H9 (cell line): ENCODE measurements at regions not wholly inside any gene's neighbourhood (a gene's known extent, or its start where the extent isn't known, plus 50 kb on each side); places are given as distances from the start of the nearest gene placed in this dataset.

Source experiments
- DNase-seq: peaks from one replicate; pipeline ENCODE4 v3.0.0-alpha.2; 2017
- H2AFZ ChIP-seq: one replicate; pipeline ENCODE4 v1.6.1; 2013; ENCODE audit warnings: mild to moderate bottlenecking, low read length, control low read depth, moderate library complexity
- H2AK5ac ChIP-seq: 2 replicates; pipeline ENCODE4 v1.6.1; 2013; ENCODE audit warnings: low read length, control low read depth, mixed read lengths; ENCODE audit not compliant: insufficient read length
- H2BK120ac ChIP-seq: one replicate; pipeline ENCODE4 v1.6.1; 2013; ENCODE audit warnings: low read depth, mild to moderate bottlenecking, low read length, control low read depth, inconsistent platforms; ENCODE audit not compliant: poor library complexity, severe bottlenecking
- H2BK12ac ChIP-seq: 2 replicates; pipeline ENCODE4 v1.6.1; 2013; ENCODE audit warnings: low read length, control low read depth, mixed read lengths, low read depth; ENCODE audit not compliant: insufficient read length
- H2BK15ac ChIP-seq: 2 replicates; pipeline ENCODE4 v1.6.1; 2013; ENCODE audit warnings: low read depth, low read length, control low read depth
- H2BK20ac ChIP-seq: one replicate; pipeline ENCODE4 v1.6.1; 2013; ENCODE audit warnings: low read depth, mild to moderate bottlenecking, low read length, control low read depth, inconsistent platforms; ENCODE audit not compliant: poor library complexity, severe bottlenecking
- H2BK5ac ChIP-seq: 2 replicates; pipeline ENCODE4 v1.6.1; 2013; ENCODE audit warnings: low read length, control low read depth, mixed read lengths; ENCODE audit not compliant: insufficient read length
- H3K14ac ChIP-seq: 2 replicates; pipeline ENCODE4 v1.6.1; 2013; ENCODE audit warnings: low read length, control low read depth; ENCODE audit not compliant: insufficient read depth
- H3K18ac ChIP-seq: 2 replicates; pipeline ENCODE4 v1.6.1; 2013; ENCODE audit warnings: low read depth, mild to moderate bottlenecking, mixed read lengths, low read length, control low read depth; ENCODE audit not compliant: insufficient read length
- H3K23ac ChIP-seq: 2 replicates; pipeline ENCODE4 v1.6.1; 2013; ENCODE audit warnings: low read length, control low read depth, mixed read lengths, low read depth; ENCODE audit not compliant: insufficient read length
- H3K23me2 ChIP-seq: 2 replicates; pipeline ENCODE4 v1.6.1; 2013; ENCODE audit warnings: low read depth, mild to moderate bottlenecking, mixed read lengths, low read length, control low read depth; ENCODE audit not compliant: insufficient read length, poor library complexity, severe bottlenecking
- H3K27ac ChIP-seq: 2 replicates; pipeline ENCODE4 v1.5.1; 2013; ENCODE audit warnings: low read length, control low read depth, mixed read lengths, low read depth; ENCODE audit not compliant: insufficient read length
- H3K27me3 ChIP-seq: 2 replicates; pipeline ENCODE4 v1.6.1; 2013; ENCODE audit warnings: low read length, control low read depth, inconsistent platforms; ENCODE audit not compliant: insufficient read depth
- H3K4ac ChIP-seq: 2 replicates; pipeline ENCODE4 v1.6.1; 2013; ENCODE audit warnings: low read depth, mild to moderate bottlenecking, control low read depth, inconsistent platforms, low read length, moderate library complexity
- H3K4me1 ChIP-seq: 2 replicates; pipeline ENCODE4 v1.6.1; 2013; ENCODE audit warnings: low read length, control low read depth, inconsistent platforms; ENCODE audit not compliant: insufficient read depth
- H3K4me2 ChIP-seq: 2 replicates; pipeline ENCODE4 v1.6.1; 2013; ENCODE audit warnings: low read length, control low read depth, mixed read lengths; ENCODE audit not compliant: insufficient read length, insufficient read depth
- H3K56ac ChIP-seq: 2 replicates; pipeline ENCODE4 v1.6.1; 2013; ENCODE audit warnings: low read depth, mild to moderate bottlenecking, mixed read lengths, low read length, control low read depth; ENCODE audit not compliant: insufficient read length
- H3K79me1 ChIP-seq: 2 replicates; pipeline ENCODE4 v1.6.1; 2013; ENCODE audit warnings: low read depth, mild to moderate bottlenecking, moderate library complexity, low read length, control low read depth, inconsistent platforms; ENCODE audit not compliant: insufficient read depth, poor library complexity, severe bottlenecking
- H3K79me2 ChIP-seq: 2 replicates; pipeline ENCODE4 v1.6.1; 2013; ENCODE audit warnings: low read length, control low read depth, inconsistent platforms; ENCODE audit not compliant: insufficient read depth
- H3K9ac ChIP-seq: 2 replicates; pipeline ENCODE4 v1.6.1; 2013; ENCODE audit warnings: low read length, control low read depth, mixed read lengths; ENCODE audit not compliant: insufficient read length; ENCODE audit errors: extremely low read depth
- H3K9me3 ChIP-seq: one replicate; pipeline ENCODE4 v1.6.1; 2013; ENCODE audit warnings: low read depth, low read length, inconsistent platforms; ENCODE audit not compliant: control insufficient read depth
- H3T11ph ChIP-seq: one replicate; pipeline ENCODE4 v1.6.1; 2013; ENCODE audit warnings: mild to moderate bottlenecking, low read length, control low read depth, inconsistent platforms
- H4K20me1 ChIP-seq: one replicate; pipeline ENCODE4 v1.6.1; 2013; ENCODE audit not compliant: control insufficient read depth, insufficient read length, insufficient read depth
- H4K5ac ChIP-seq: 2 replicates; pipeline ENCODE4 v1.6.1; 2013; ENCODE audit warnings: low read depth, mild to moderate bottlenecking, mixed read lengths, low read length, control low read depth; ENCODE audit not compliant: insufficient read length
- H4K8ac ChIP-seq: replicated peaks from 2 replicates; pipeline ENCODE4 v1.6.1; 2013; ENCODE audit warnings: low read length, control low read depth, mixed read lengths, low read depth; ENCODE audit not compliant: insufficient read length
- H4K91ac ChIP-seq: 2 replicates; pipeline ENCODE4 v1.6.1; 2013; ENCODE audit warnings: low read depth, mild to moderate bottlenecking, moderate library complexity, mixed read lengths, low read length, control low read depth; ENCODE audit not compliant: insufficient read length
- H3K27ac Mint-ChIP-seq, 3 experiments: 2 replicates in 2 of 3; 3 replicates in 1 of 3; pipeline ENCODE4 v1.8.0; 2020 to 2021; ENCODE audit warnings: mixed read lengths in 3 of 3, mild to moderate bottlenecking in 1 of 3, moderate library complexity in 1 of 3
- H3K27me3 Mint-ChIP-seq: 2 replicates; pipeline ENCODE4 v1.8.0; 2021; ENCODE audit warnings: low read depth, mild to moderate bottlenecking, moderate library complexity, mixed read lengths
- H3K36me3 Mint-ChIP-seq, 3 experiments: 2 replicates in 2 of 3; 3 replicates in 1 of 3; pipeline ENCODE4 v1.8.0; 2020 to 2021; ENCODE audit warnings: low read depth in 3 of 3, mixed read lengths in 3 of 3; ENCODE audit not compliant: insufficient read depth in 1 of 3
- H3K4me1 Mint-ChIP-seq, 2 experiments: 2 replicates each; pipeline ENCODE4 v1.8.0; 2020; ENCODE audit warnings: mixed read lengths in 2 of 2
- H3K4me3 Mint-ChIP-seq, 2 experiments: 2 replicates in 1 of 2; 3 replicates in 1 of 2; pipeline ENCODE4 v1.8.0; 2020 to 2021; ENCODE audit warnings: mild to moderate bottlenecking in 2 of 2, mixed read lengths in 2 of 2, moderate library complexity in 1 of 2
- H3K9me3 Mint-ChIP-seq, 2 experiments: 2 replicates in 1 of 2; 3 replicates in 1 of 2; pipeline ENCODE4 v1.8.0; 2020; ENCODE audit warnings: mild to moderate bottlenecking in 2 of 2, mixed read lengths in 2 of 2, moderate library complexity in 1 of 2
- CTCF ChIP-seq: fragments of 200-600 bp; sonication (generic); conservative IDR thresholded peaks from 3 replicates; pipeline ENCODE4 v1.8.0; 2021; ENCODE audit warnings: antibody characterized with exemption, mild to moderate bottlenecking
- WGBS: extraction: QIAGEN DNeasy Blood & Tissue Kit; methylation state at CpG from one replicate; pipeline ENCODE4 v1.1.7; 2013; ENCODE audit warnings: missing lambda C conversion rate, low lambda C conversion rate, mixed read lengths; ENCODE audit not compliant: insufficient read length; ENCODE audit errors: extremely low coverage; 5-methylcytosine and 5-hydroxymethylcytosine counted together

GRCh38 chr17:77690271-77691161 is 268.0 kb upstream of the TNRC6C start:
- no CpG with 5 or more reads among the region's 24 CpGs for WGBS
- Histone ChIP-seq H2BK20ac (no peak overlapping the region), H3K14ac (no peak overlapping the region), H3K56ac (no peak overlapping the region), H2AFZ (no peak overlapping the region), H3T11ph (no peak overlapping the region), H3K4me1 (peaks cover 2% of the 10 kb centered on the region; the same call in 1 of the 2 replicates), H3K79me2 (no peaks in the 10 kb centered on the region), H2BK5ac (no peak overlapping the region), H3K23ac (no peak overlapping the region), H4K8ac (no peak overlapping the region), H3K9ac (no peak overlapping the region), H2BK15ac (no peak overlapping the region), H4K20me1 (no peaks in the 10 kb centered on the region), H3K18ac (no peak overlapping the region), H3K9me3 (no peaks in the 10 kb centered on the region), H3K27me3 (peaks cover 2% of the 10 kb centered on the region; the same call in 1 of the 2 replicates), H3K4ac (no peak overlapping the region), H3K23me2 (no peaks in the 10 kb centered on the region), H2AK5ac (no peak overlapping the region), H4K5ac (no peak overlapping the region), H2BK120ac (no peak overlapping the region), H4K91ac (no peak overlapping the region), H3K4me2 (no peak overlapping the region), H2BK12ac (no peak overlapping the region), H3K79me1 (no peaks in the 10 kb centered on the region), H3K27ac (no peak overlapping the region)
- H3K27ac Mint-ChIP-seq: no peak overlapping the region
- H3K27me3 Mint-ChIP-seq: peaks cover 45% of the 10 kb centered on the region
- no peaks in the 10 kb centered on the region for H3K36me3 Mint-ChIP-seq
- peaks cover 23 to 29% of the 10 kb centered on the region in 2 experiments for H3K4me1 Mint-ChIP-seq
- DNase-seq: peak; percentile 25
- no peak for TF ChIP-seq CTCF
- H3K4me3 Mint-ChIP-seq: no peak overlapping the region
- H3K9me3 Mint-ChIP-seq: no peaks in the 10 kb centered on the region; a peak in 1 of 5 replicates
